Endodermal cell (in vitro differentiated cells): ENCODE measurements at regions not wholly inside any gene's neighbourhood (a gene's known extent, or its start where the extent isn't known, plus 50 kb on each side); places are given as distances from the start of the nearest gene placed in this dataset.

Source experiments
- DNase-seq: peaks from one replicate; pipeline ENCODE4 v3.0.0-alpha.2; 2017
- H3K27ac ChIP-seq: 2 replicates; pipeline ENCODE4 v1.5.1; 2013; ENCODE audit warnings: mild to moderate bottlenecking, low read depth, low read length, moderate library complexity
- H3K27me3 ChIP-seq: 2 replicates; pipeline ENCODE4 v1.6.1; 2013; ENCODE audit warnings: mild to moderate bottlenecking, low read length, moderate library complexity; ENCODE audit not compliant: insufficient read depth, control insufficient read depth, poor library complexity, severe bottlenecking
- H3K36me3 ChIP-seq: 2 replicates; pipeline ENCODE4 v1.7.0; 2013; ENCODE audit warnings: mild to moderate bottlenecking, low read length, moderate library complexity; ENCODE audit not compliant: control insufficient read depth, insufficient read depth
- H3K4me1 ChIP-seq: one replicate; pipeline ENCODE4 v1.7.0; 2013; ENCODE audit warnings: low read length; ENCODE audit not compliant: control insufficient read depth, insufficient read depth
- H3K4me3 ChIP-seq: 2 replicates; pipeline ENCODE4 v1.5.1; 2013; ENCODE audit warnings: mild to moderate bottlenecking, low read length, moderate library complexity
- H3K9ac ChIP-seq: 2 replicates; pipeline ENCODE4 v1.6.1; 2013; ENCODE audit warnings: mild to moderate bottlenecking, low read length, moderate library complexity; ENCODE audit not compliant: poor library complexity, severe bottlenecking; ENCODE audit errors: extremely low read depth
- H3K9me3 ChIP-seq: 2 replicates; pipeline ENCODE4 v1.6.1; 2013; ENCODE audit warnings: mild to moderate bottlenecking, low read length, moderate library complexity; ENCODE audit not compliant: control insufficient read depth
- H3K27ac Mint-ChIP-seq: 2 replicates; pipeline ENCODE4 v1.8.0; 2020; ENCODE audit warnings: mixed read lengths
- H3K27me3 Mint-ChIP-seq: 2 replicates; pipeline ENCODE4 v1.8.0; 2021; ENCODE audit warnings: mild to moderate bottlenecking, mixed read lengths; ENCODE audit not compliant: insufficient read depth
- H3K36me3 Mint-ChIP-seq: 2 replicates; pipeline ENCODE4 v1.8.0; 2020; ENCODE audit warnings: low read depth, mixed read lengths
- H3K4me1 Mint-ChIP-seq: 2 replicates; pipeline ENCODE4 v1.8.0; 2020; ENCODE audit warnings: mixed read lengths
- H3K4me3 Mint-ChIP-seq: 2 replicates; pipeline ENCODE4 v1.8.0; 2020; ENCODE audit warnings: mild to moderate bottlenecking, moderate library complexity, mixed read lengths
- H3K9me3 Mint-ChIP-seq: 2 replicates; pipeline ENCODE4 v1.8.0; 2020; ENCODE audit warnings: mild to moderate bottlenecking, mixed read lengths
- CTCF ChIP-seq: fragments of 200-600 bp; sonication (generic); conservative IDR thresholded peaks from 2 replicates; pipeline ENCODE4 v1.5.0; 2021; ENCODE audit warnings: antibody characterized with exemption, mild to moderate bottlenecking
- WGBS, 2 experiments: methylation state at CpG; one replicate each; pipeline versions ENCODE4 v1.1.5 to v1.1.7; 2013; ENCODE audit warnings: missing lambda C conversion rate in 2 of 2, mixed read lengths in 1 of 2; ENCODE audit not compliant: insufficient coverage in 1 of 2, insufficient read length in 1 of 2; 5-methylcytosine and 5-hydroxymethylcytosine counted together

GRCh38 chrX:110509755-110510532 is 151.3 kb downstream of the RTL9 start:
- Histone ChIP-seq H3K9me3 (peaks cover 10% of the 10 kb centered on the region), H3K27me3 (no peaks in the 10 kb centered on the region), H3K4me1 (no peaks in the 10 kb centered on the region), H3K9ac (peak overlapping the region; percentile 63), H3K4me3 (peak overlapping the region; percentile 24), H3K27ac (peak overlapping the region; percentile 74), H3K36me3 (no peaks in the 10 kb centered on the region)
- 0% methylated on average over 1 of the region's 2 CpGs; no CpG with 5 or more reads in 1 of the 2 experiments for WGBS, 2 experiments
- Mint-ChIP-seq H3K36me3 (no peaks in the 10 kb centered on the region), H3K4me3 (peak overlapping the region; percentile 16), H3K27me3 (no peaks in the 10 kb centered on the region), H3K27ac (peak overlapping the region; percentile 97), H3K9me3 (peaks cover 6% of the 10 kb centered on the region), H3K4me1 (peaks cover 28% of the 10 kb centered on the region)
- TF ChIP-seq CTCF = no peak
- DNase-seq = peak; percentile 55

GRCh38 chrX:110511238-110511637 is 152.6 kb downstream of the RTL9 start:
- H3K27ac Mint-ChIP-seq = no peak overlapping the region
- no peaks in the 10 kb centered on the region for H3K27me3 ChIP-seq
- no peaks in the 10 kb centered on the region for H3K36me3 Mint-ChIP-seq
- TF ChIP-seq CTCF = no peak
- H3K4me3 ChIP-seq = peak overlapping the region; percentile 40
- peaks cover 28% of the 10 kb centered on the region for H3K4me1 Mint-ChIP-seq
- 100% methylated on average over 1 of the region's 2 CpGs; no CpG with 5 or more reads in 1 of the 2 experiments for WGBS, 2 experiments
- no peaks in the 10 kb centered on the region for H3K27me3 Mint-ChIP-seq
- DNase-seq = no peak
- peaks cover 10% of the 10 kb centered on the region for H3K9me3 ChIP-seq
- no peaks in the 10 kb centered on the region for H3K36me3 ChIP-seq
- H3K9ac ChIP-seq = no peak overlapping the region
- H3K4me1 ChIP-seq = no peaks in the 10 kb centered on the region
- no peak overlapping the region for H3K4me3 Mint-ChIP-seq
- H3K27ac ChIP-seq = no peak overlapping the region
- peaks cover 6% of the 10 kb centered on the region for H3K9me3 Mint-ChIP-seq

- H3K9me3 ChIP-seq = peaks cover 10% of the 10 kb centered on the region
- no peak overlapping the region for H3K4me3 ChIP-seq
- Mint-ChIP-seq H3K27me3 (no peaks in the 10 kb centered on the region), H3K36me3 (no peaks in the 10 kb centered on the region), H3K4me3 (no peak overlapping the region), H3K27ac (no peak overlapping the region), H3K9me3 (peaks cover 6% of the 10 kb centered on the region), H3K4me1 (peaks cover 28% of the 10 kb centered on the region)
- no peak overlapping the region for H3K27ac ChIP-seq
- H3K4me1 ChIP-seq = no peaks in the 10 kb centered on the region
- no peak for TF ChIP-seq CTCF
- no peaks in the 10 kb centered on the region for H3K36me3 ChIP-seq
- no peak for DNase-seq
- no peak overlapping the region for H3K9ac ChIP-seq
- no peaks in the 10 kb centered on the region for H3K27me3 ChIP-seq
- 100% methylated on average over 1 of the region's 1 CpG; no CpG with 5 or more reads in 1 of the 2 experiments for WGBS, 2 experiments
These were observed 153.7 kb downstream of the RTL9 start for GRCh38 chrX:110512341-110512740.
